G401 (cell line): ENCODE measurements at regions not wholly inside any gene's neighbourhood (a gene's known extent, or its start where the extent isn't known, plus 50 kb on each side); places are given as distances from the start of the nearest gene placed in this dataset.

Source experiments
- DNase-seq: peaks from one replicate; pipeline ENCODE4 v3.0.0-alpha.2; 2015; ENCODE audit warnings: low spot score
- in situ Hi-C: cut with HindIII; loops from 2 replicates; pipeline ENCODE4 v1.10.0; 2016; ENCODE audit warnings: low sequenced_read_pairs, mixed read lengths

DNA sequence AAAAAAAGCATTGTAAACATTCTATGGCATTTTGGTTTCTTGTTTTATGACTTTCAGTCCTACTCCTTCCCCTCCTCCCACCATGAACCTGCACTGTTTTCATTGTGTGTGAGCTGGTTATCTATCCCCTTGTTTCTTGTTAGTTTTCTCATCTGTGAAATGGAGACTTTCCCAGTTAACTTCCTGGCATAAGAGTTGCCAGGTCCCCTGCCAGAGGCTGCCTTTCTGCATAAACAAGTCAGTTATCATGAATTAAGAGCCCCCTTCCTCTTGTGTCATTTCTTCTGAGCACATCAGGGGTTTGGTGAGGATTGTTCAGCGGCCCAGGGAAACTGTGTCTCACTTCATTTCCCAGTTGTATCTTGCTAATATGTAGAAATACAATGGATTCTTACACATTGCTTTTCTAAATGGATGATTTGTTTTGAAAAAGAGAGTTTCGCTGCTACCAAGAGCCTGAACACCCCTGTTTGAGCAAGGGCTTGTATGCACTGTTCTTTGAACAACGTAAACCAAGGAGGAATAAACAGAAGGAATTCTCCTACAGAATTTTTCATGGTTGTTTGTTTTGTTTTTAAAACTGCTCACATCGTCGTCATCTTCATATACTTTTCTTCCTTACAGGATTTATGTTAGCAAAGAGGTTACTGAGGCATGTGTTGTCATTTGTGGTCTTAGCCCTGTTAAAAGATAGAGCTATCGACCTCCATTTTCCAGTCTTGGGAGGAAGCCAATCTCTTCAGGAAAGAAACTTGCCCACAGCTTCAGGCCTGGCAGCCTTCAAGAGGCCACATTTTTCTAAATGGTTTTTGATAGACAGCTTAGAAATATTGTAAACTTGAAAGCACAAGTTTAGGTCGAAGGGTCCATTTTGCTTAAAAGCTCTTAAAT lies 144.6 kb upstream of the IL12A start:
- in situ Hi-C loops: no loop called here

DNA sequence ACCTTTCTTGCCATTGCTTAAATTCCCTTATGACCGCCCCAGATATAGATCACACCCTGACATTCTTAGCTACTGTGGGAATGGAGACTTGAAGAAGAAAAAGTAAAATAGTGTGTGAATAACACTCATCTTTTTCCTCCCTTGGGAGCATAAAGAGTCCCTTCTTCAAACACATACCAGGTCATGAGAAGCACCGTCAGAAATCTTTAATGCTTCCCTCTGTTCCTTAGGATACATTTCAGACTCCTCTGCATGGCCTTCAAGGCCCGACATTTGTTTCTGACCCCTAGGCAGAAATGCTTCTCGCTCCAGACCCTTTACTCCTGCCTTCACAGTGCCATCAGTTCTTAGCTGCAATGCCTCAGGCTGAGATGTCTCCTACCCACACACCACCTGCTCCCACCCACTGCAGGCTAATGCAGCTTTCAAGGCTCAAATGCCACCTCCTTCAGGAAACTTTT lies 143.8 kb upstream of the IL12A start:
- in situ Hi-C loops: no loop called here
- DNase-seq: peak; percentile 73

More for the DNA sequence above, 144.6 kb upstream of the IL12A start:
- DNase-seq: peak; percentile 66

DNA sequence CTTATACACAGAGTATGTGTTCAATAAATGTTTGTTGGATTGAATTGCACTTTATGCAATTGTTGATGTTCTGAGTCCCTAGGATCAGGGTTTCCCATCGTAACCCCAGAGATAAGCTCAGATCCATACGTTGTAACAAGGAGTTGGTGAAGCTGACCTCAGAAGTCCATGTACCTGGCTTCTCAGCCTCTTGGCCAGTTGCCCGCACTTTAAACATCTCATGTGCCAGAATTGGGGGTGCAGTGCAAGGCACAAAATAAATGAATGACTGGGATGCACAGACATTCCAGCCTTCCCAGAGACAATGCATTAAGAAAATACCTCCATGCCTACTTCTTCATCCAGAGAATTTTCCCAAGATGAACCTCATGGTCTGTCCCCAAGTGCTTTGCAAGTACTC lies 142.9 kb upstream of the IL12A start:
- DNase-seq: peak; percentile 72
- in situ Hi-C loops: no loop called here

GRCh38 chr3:159846255-159846654 lies 142.4 kb upstream of the IL12A start:
- DNase-seq: no peak
- in situ Hi-C loops: no loop called here

DNA sequence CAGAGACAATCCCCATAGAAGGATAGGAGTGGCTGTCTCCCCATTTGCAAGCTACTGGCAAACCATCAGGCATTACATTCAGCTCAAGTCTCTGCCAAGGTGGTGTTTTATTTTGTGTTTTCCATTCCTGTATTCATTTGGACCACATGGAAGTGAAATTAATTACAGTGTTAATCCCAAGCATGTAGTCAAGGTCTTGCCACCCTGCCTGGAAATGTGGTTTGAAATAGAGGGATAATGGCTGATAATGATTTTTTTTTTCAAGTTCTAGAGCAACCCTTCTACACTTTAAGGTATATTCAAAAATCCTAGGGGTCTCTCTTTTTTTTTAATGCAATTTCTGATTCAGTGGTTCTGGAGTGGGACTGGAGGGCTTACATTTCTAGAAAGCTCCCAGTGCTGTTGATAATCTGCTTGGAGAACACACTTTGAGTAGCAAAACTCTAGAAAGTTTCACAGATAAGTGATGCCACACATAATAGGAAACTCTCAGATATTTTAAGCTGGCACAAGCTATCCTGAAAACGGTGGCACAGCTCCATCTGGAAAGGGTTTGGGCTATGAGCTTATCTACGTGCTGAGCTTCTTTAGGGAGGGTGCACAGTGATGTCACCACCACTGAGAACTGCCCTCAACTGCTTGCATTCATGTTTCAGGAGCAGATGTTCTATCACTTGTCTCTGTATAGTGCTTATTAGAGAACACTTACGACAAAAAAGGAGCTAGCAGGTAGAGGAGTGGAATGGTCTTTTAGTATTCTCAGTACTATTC lies 140.1 kb upstream of the IL12A start:
- in situ Hi-C loops: no loop called here

DNA sequence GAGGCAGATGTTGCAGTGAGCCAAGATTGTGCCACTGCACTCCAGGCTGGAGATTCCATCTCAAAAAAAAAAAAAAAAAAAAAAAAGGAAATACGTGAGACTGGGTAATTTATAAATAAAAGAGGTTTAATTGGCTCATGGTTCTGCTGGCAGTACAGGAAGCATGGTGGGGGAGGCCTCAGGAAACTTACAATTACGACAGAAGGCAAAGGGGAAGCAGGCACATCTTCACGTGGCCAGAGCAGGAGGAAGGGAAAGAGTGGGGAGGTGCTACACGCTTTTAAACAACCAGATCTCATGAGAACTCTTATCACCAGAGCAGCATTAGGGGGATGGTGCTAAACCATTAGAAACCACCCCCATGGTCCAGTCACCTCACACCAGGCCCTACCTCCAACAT lies 138.2 kb upstream of the IL12A start:
- no peak for DNase-seq
- in situ Hi-C loops: no loop called here

More for the DNA sequence above, 140.1 kb upstream of the IL12A start:
- peak; percentile 80 for DNase-seq

- DNase-seq: no peak
- in situ Hi-C loops: no loop called here
These were observed 136.4 kb upstream of the IL12A start for GRCh38 chr3:159852266-159852665.

- peak; percentile 88 for DNase-seq
- in situ Hi-C loops: no loop called here
These were observed 135.7 kb upstream of the IL12A start for GRCh38 chr3:159852821-159853505.

DNA sequence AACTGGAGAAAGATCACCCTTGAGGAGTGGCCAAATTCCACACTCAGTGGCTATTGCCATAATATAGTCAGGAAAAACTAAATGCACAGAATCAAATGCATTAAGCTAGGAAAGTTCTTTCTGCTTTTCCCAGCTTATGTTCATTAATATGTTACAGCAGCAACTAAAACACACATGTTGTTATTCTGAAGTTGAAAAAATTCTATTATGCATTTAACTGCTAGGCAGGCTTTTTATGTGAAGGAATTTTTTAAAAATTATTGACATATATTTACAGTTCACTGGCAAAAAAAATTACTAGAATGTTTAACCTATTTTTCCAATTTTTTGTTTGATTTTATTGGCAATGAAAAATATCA lies 135.2 kb upstream of the IL12A start:
- in situ Hi-C loops: no loop called here
- DNase-seq: no peak

DNA sequence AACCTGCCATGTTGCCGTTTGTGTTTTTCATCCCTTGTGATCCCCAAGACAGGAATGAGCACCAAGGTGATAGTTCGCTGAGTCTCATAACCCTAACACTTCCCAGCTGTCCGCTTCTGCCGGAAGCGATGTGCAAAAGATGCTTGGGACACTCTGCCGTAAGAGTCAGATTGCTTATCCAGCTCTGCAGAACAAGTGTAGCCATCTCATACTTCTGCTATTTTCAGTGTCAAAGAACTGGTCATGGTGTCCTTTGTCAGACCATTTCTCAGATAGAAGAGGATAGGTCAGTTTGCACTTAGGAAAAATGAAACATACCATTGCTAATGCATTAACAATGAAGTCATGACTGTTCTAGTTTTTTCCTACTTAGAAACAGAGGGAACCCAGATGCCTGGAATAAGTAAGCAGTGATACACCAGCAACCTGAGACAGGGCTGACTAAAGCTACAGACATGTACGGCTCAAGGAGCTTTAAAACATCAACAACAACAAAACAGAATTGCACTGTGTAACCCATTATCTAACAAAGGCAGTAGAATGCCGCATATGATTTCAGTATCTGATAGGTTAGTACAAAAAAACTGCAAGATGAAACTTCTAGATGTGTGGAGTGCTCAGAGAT lies 134.0 kb upstream of the IL12A start:
- in situ Hi-C loops: no loop called here
- DNase-seq: peak; percentile 58

DNA sequence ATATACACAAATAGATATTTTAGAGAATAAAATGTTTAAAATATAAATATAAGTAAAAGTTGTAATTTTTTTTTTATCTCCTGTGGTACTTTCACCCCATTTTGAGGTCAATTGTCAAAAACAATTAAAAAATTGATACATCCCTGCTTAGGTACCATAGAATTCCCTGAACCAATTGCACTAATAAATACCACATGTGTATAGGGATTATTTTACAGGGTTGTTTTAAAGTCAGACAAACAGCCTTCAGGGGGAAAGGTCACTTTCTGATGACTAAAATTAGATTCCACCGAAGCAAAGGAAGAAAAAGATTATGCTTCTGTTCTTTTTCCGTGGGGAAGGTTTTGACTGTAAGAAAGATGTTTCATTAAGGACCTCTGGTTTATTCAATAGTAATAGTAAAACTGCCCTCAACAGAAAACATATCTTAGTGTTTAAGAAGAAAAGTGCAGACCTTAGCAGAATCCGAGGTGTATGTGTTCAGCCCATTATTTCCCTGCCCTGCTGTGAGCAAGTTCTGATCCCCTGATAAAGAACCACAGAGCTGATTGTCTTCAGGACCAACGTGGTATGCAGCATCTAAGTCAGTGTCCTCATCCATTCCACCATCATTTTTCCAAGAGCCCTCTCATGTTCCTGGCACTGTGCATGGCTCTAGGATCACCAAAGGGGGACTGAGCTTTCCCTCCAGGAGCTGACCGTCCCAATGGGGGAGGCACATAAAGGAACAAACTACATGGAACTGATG lies 132.9 kb upstream of the IL12A start:
- in situ Hi-C loops: no loop called here
- peak; percentile 27 for DNase-seq

GRCh38 chr3:159856590-159857104 lies 132.0 kb upstream of the IL12A start:
- in situ Hi-C loops: no loop called here
- peak; percentile 71 for DNase-seq

DNA sequence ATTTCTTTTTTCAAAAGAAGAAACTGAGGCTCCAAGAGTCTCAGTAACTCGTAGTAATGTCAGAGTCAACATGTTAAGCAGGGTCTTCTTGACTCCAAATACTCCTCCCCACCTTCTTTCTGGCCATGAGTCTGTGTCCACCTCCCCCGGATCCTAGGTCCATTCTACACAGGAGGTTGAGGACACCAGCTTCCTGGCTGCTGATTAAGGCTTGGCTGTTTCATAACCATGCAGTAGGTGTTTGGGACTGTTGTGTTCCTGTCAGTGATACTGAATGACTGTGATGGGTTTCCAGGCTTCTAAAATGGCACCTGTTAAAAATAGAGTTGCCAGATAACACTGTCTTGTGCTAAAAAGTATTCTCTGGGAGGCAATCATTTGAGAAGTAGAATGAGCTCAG lies 130.8 kb upstream of the IL12A start:
- DNase-seq: peak; percentile 16
- in situ Hi-C loops: no loop called here

- DNase-seq: peak; percentile 20
- in situ Hi-C loops: no loop called here
These were observed 130.0 kb upstream of the IL12A start for GRCh38 chr3:159858650-159859049.

DNA sequence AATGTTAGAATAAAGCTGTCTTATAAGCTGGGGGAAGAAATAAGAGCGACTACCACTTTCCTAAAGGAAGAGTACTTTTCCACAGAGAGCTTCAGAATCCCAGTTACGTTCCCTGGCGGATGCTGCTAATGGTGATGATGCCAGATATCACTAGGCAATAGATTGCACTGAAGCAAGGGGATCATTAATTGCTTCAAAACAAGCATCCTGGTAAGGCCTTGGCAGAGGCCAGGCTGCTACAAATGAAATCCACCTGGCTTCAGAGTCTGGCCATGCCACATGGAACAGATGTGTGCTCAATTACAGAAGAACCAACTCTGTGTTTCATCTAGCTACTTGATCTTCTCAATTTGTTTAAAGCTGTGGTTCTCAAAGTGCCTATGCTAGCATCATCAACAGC lies 129.2 kb upstream of the IL12A start:
- peak; percentile 77 for DNase-seq
- in situ Hi-C loops: no loop called here

- in situ Hi-C loops: no loop called here
- DNase-seq: no peak
These were observed 128.8 kb upstream of the IL12A start for GRCh38 chr3:159859836-159860235.

- peak; percentile 15 for DNase-seq
- in situ Hi-C loops: no loop called here
These were observed 128.1 kb upstream of the IL12A start for GRCh38 chr3:159860269-159861116.
